ENCODE measurements at regions not wholly inside any gene's neighbourhood (a gene's known extent, or its start where the extent isn't known, plus 50 kb on each side); places are given as distances from the start of the nearest gene placed in this dataset.

- Histone ChIP-seq H3K27ac (ENCODE audit: insufficient read depth, low read depth, low read length, poor library complexity, severe bottlenecking) (no peak overlapping the region), H3K27me3 (ENCODE audit: control insufficient read depth, insufficient read depth, low read length, poor library complexity, severe bottlenecking) (no peaks in the 10 kb centered on the region), H3K36me3 (ENCODE audit: control insufficient read depth, insufficient read depth, low read length) (no peaks in the 10 kb centered on the region), H3K4me3 (ENCODE audit: insufficient read depth, low read depth, low read length) (no peak overlapping the region), H3K4me1 (ENCODE audit: control insufficient read depth, insufficient read depth, low read length) (peaks cover 7% of the 10 kb centered on the region), H3K9me3 (ENCODE audit: control insufficient read depth, low read length) (no peaks in the 10 kb centered on the region)
- 45 to 53% methylated on average over 4 of the region's 4 CpGs for WGBS, 2 experiments
Observed at GRCh38 chr21:41593760-41594138, 85.8 kb upstream of the TMPRSS2 start.

GRCh38 chr21:41593051-41593759, 85.2 kb upstream of the TMPRSS2 start:
- Histone ChIP-seq H3K27me3 (ENCODE audit: control insufficient read depth, insufficient read depth, low read length, poor library complexity, severe bottlenecking) (no peaks in the 10 kb centered on the region), H3K4me3 (ENCODE audit: insufficient read depth, low read depth, low read length) (no peak overlapping the region), H3K27ac (ENCODE audit: insufficient read depth, low read depth, low read length, poor library complexity, severe bottlenecking) (no peak overlapping the region), H3K36me3 (ENCODE audit: control insufficient read depth, insufficient read depth, low read length) (no peaks in the 10 kb centered on the region), H3K9me3 (ENCODE audit: control insufficient read depth, low read length) (no peaks in the 10 kb centered on the region), H3K4me1 (ENCODE audit: control insufficient read depth, insufficient read depth, low read length) (peaks cover 7% of the 10 kb centered on the region)
- WGBS, 2 experiments = 89% methylated on average over 12 of the region's 12 CpGs

- Histone ChIP-seq H3K4me3 (ENCODE audit: insufficient read depth, low read depth, low read length) (no peak overlapping the region), H3K4me1 (ENCODE audit: control insufficient read depth, insufficient read depth, low read length) (peaks cover 7% of the 10 kb centered on the region), H3K27me3 (ENCODE audit: control insufficient read depth, insufficient read depth, low read length, poor library complexity, severe bottlenecking) (no peaks in the 10 kb centered on the region), H3K36me3 (ENCODE audit: control insufficient read depth, insufficient read depth, low read length) (no peaks in the 10 kb centered on the region), H3K27ac (ENCODE audit: insufficient read depth, low read depth, low read length, poor library complexity, severe bottlenecking) (no peak overlapping the region), H3K9me3 (ENCODE audit: control insufficient read depth, low read length) (no peaks in the 10 kb centered on the region)
- WGBS, 2 experiments = 96% methylated on average over 10 of the region's 10 CpGs
Observed at GRCh38 chr21:41589620-41590175, 81.7 kb upstream of the TMPRSS2 start.

GRCh38 chr21:41589131-41589530, 81.2 kb upstream of the TMPRSS2 start:
- H3K4me3 ChIP-seq (ENCODE audit: insufficient read depth, low read depth, low read length) = no peak overlapping the region
- H3K9me3 ChIP-seq (ENCODE audit: control insufficient read depth, low read length) = no peaks in the 10 kb centered on the region
- H3K27me3 ChIP-seq (ENCODE audit: control insufficient read depth, insufficient read depth, low read length, poor library complexity, severe bottlenecking) = no peaks in the 10 kb centered on the region
- WGBS, 2 experiments = 93 to 95% methylated on average over 2 of the region's 2 CpGs
- H3K36me3 ChIP-seq (ENCODE audit: control insufficient read depth, insufficient read depth, low read length) = no peaks in the 10 kb centered on the region
- no peak overlapping the region for H3K27ac ChIP-seq (ENCODE audit: insufficient read depth, low read depth, low read length, poor library complexity, severe bottlenecking)
- peaks cover 7% of the 10 kb centered on the region for H3K4me1 ChIP-seq (ENCODE audit: control insufficient read depth, insufficient read depth, low read length)

DNA sequence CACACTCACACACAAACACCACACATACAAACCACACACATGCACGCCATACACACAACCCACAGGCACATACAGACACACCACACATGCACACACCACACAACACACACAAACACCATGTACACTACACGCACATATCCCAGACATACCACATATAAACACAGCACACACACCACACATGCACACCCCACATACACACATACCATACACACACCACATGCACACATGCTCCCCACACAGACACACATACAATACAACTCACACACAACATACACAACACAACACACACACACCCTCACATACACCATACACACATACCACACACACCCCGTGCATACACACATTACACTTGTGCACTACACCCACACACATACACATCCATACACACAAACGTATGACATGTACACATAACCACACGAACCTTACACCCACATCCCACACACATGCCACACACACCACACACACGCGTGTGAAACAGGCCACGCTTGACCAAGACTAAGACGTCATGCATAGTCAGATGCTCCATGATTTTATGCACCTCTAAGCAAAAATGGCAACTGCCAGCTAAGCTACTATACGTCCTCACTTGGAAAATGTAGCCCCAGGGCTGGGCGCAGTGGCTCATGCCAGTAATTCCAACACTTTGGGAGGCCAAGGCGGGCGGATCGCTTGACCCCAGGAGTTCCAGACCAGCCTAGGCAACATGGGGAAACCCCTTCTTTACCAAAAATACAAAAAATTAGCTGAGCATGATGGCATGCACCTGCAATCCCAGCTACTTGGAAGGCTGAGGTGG, 77.4 kb upstream of the TMPRSS2 start:
- no peaks in the 10 kb centered on the region for H3K9me3 ChIP-seq (ENCODE audit: control insufficient read depth, low read length)
- no peaks in the 10 kb centered on the region for H3K4me1 ChIP-seq (ENCODE audit: control insufficient read depth, insufficient read depth, low read length)
- 88% methylated on average over 14 of the region's 14 CpGs for WGBS, 2 experiments
- no peak overlapping the region for H3K4me3 ChIP-seq (ENCODE audit: insufficient read depth, low read depth, low read length)
- no peaks in the 10 kb centered on the region for H3K36me3 ChIP-seq (ENCODE audit: control insufficient read depth, insufficient read depth, low read length)
- H3K27me3 ChIP-seq (ENCODE audit: control insufficient read depth, insufficient read depth, low read length, poor library complexity, severe bottlenecking) = no peaks in the 10 kb centered on the region
- no peak overlapping the region for H3K27ac ChIP-seq (ENCODE audit: insufficient read depth, low read depth, low read length, poor library complexity, severe bottlenecking)

DNA sequence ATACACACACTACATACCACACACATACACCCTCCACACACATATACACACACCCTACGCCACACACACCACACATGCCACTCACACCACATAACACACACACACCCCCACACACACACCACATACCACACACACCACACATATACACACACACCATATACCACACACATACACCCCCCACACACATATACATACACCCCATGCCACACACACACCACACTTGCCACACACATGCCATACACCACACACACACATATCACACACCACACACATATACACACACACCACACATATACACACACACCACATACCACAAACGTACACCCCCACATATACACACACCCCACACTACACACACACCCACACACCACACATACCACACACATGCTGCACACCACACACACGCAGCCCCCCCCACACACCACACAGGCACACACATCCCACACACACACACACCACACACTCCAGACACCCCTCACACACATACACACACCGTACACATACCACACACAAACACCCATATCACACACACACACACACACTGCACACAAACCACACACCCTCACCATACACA, 76.7 kb upstream of the TMPRSS2 start:
- 85 to 90% methylated on average over 4 of the region's 4 CpGs for WGBS, 2 experiments
- Histone ChIP-seq H3K36me3 (ENCODE audit: control insufficient read depth, insufficient read depth, low read length) (no peaks in the 10 kb centered on the region), H3K27me3 (ENCODE audit: control insufficient read depth, insufficient read depth, low read length, poor library complexity, severe bottlenecking) (no peaks in the 10 kb centered on the region), H3K9me3 (ENCODE audit: control insufficient read depth, low read length) (no peaks in the 10 kb centered on the region), H3K4me1 (ENCODE audit: control insufficient read depth, insufficient read depth, low read length) (no peaks in the 10 kb centered on the region), H3K4me3 (ENCODE audit: insufficient read depth, low read depth, low read length) (no peak overlapping the region), H3K27ac (ENCODE audit: insufficient read depth, low read depth, low read length, poor library complexity, severe bottlenecking) (no peak overlapping the region)

- no peaks in the 10 kb centered on the region for H3K36me3 ChIP-seq (ENCODE audit: control insufficient read depth, insufficient read depth, low read length)
- no peak overlapping the region for H3K4me3 ChIP-seq (ENCODE audit: insufficient read depth, low read depth, low read length)
- H3K4me1 ChIP-seq (ENCODE audit: control insufficient read depth, insufficient read depth, low read length) = no peaks in the 10 kb centered on the region
- 52 to 53% methylated on average over 10 of the region's 10 CpGs for WGBS, 2 experiments
- no peaks in the 10 kb centered on the region for H3K27me3 ChIP-seq (ENCODE audit: control insufficient read depth, insufficient read depth, low read length, poor library complexity, severe bottlenecking)
- no peaks in the 10 kb centered on the region for H3K9me3 ChIP-seq (ENCODE audit: control insufficient read depth, low read length)
- no peak overlapping the region for H3K27ac ChIP-seq (ENCODE audit: insufficient read depth, low read depth, low read length, poor library complexity, severe bottlenecking)
Observed at GRCh38 chr21:41583274-41583790, 75.4 kb upstream of the TMPRSS2 start.

- WGBS, 2 experiments = 88 to 96% methylated on average over 6 to 7 of the region's 7 CpGs
Observed at GRCh38 chr21:41582866-41583265, 74.9 kb upstream of the TMPRSS2 start.

GRCh38 chr21:41582298-41582840, 74.4 kb upstream of the TMPRSS2 start:
- Histone ChIP-seq H3K4me1 (ENCODE audit: control insufficient read depth, insufficient read depth, low read length) (no peaks in the 10 kb centered on the region), H3K4me3 (ENCODE audit: insufficient read depth, low read depth, low read length) (no peak overlapping the region), H3K36me3 (ENCODE audit: control insufficient read depth, insufficient read depth, low read length) (no peaks in the 10 kb centered on the region), H3K27ac (ENCODE audit: insufficient read depth, low read depth, low read length, poor library complexity, severe bottlenecking) (no peak overlapping the region), H3K27me3 (ENCODE audit: control insufficient read depth, insufficient read depth, low read length, poor library complexity, severe bottlenecking) (no peaks in the 10 kb centered on the region), H3K9me3 (ENCODE audit: control insufficient read depth, low read length) (no peaks in the 10 kb centered on the region)
- 91 to 95% methylated on average over 7 of the region's 7 CpGs for WGBS, 2 experiments

More at GRCh38 chr21:41582866-41583265, 74.9 kb upstream of the TMPRSS2 start:
- Histone ChIP-seq H3K27ac (ENCODE audit: insufficient read depth, low read depth, low read length, poor library complexity, severe bottlenecking) (no peak overlapping the region), H3K36me3 (ENCODE audit: control insufficient read depth, insufficient read depth, low read length) (no peaks in the 10 kb centered on the region), H3K9me3 (ENCODE audit: control insufficient read depth, low read length) (no peaks in the 10 kb centered on the region), H3K4me1 (ENCODE audit: control insufficient read depth, insufficient read depth, low read length) (no peaks in the 10 kb centered on the region), H3K4me3 (ENCODE audit: insufficient read depth, low read depth, low read length) (no peak overlapping the region), H3K27me3 (ENCODE audit: control insufficient read depth, insufficient read depth, low read length, poor library complexity, severe bottlenecking) (no peaks in the 10 kb centered on the region)

Measured in ectodermal cell (in vitro differentiated cells).